ENCODE measurements at regions not wholly inside any gene's neighbourhood (a gene's known extent, or its start where the extent isn't known, plus 50 kb on each side); places are given as distances from the start of the nearest gene placed in this dataset.

GRCh38 chr3:99541181-99541580 is 97.2 kb upstream of the COL8A1 start:
- no peak for DNase-seq

- no peak for DNase-seq
Measured at GRCh38 chr3:99537416-99537815, 101.0 kb upstream of the COL8A1 start.

- no peak for DNase-seq
Measured at GRCh38 chr3:99536555-99537314, 101.7 kb upstream of the COL8A1 start.

GRCh38 chr3:99534951-99535704 is 103.3 kb upstream of the COL8A1 start:
- DNase-seq, result no peak

- DNase-seq, result no peak
Measured at GRCh38 chr3:99532246-99532645, 106.1 kb upstream of the COL8A1 start.

- no peak for DNase-seq
Measured at GRCh38 chr3:99529265-99529664, 109.1 kb upstream of the COL8A1 start.

- DNase-seq, result no peak
Measured at GRCh38 chr3:99526921-99527320, 111.5 kb upstream of the COL8A1 start.

- no peak for DNase-seq
Measured at GRCh38 chr3:99524559-99524958, 113.8 kb upstream of the COL8A1 start.

- DNase-seq, result no peak
Measured at GRCh38 chr3:99523431-99524127, 114.8 kb upstream of the COL8A1 start.

- no peak for DNase-seq
Measured at GRCh38 chr3:99522147-99522546, 116.2 kb upstream of the COL8A1 start.

- DNase-seq, result no peak
Measured at GRCh38 chr3:99521551-99521950, 116.8 kb upstream of the COL8A1 start.

- DNase-seq, result no peak
Measured at GRCh38 chr3:99520513-99520912, 117.9 kb upstream of the COL8A1 start.

GRCh38 chr3:99516936-99517335 is 121.5 kb upstream of the COL8A1 start:
- DNase-seq, result no peak

GRCh38 chr3:99515891-99516290 is 122.5 kb upstream of the COL8A1 start:
- DNase-seq, result no peak

GRCh38 chr3:99509224-99509623 is 129.2 kb upstream of the COL8A1 start:
- DNase-seq, result no peak

GRCh38 chr3:99508191-99508590 is 130.2 kb upstream of the COL8A1 start:
- DNase-seq, result no peak

GRCh38 chr3:99505646-99506269 is 132.6 kb upstream of the COL8A1 start:
- DNase-seq, result no peak

GRCh38 chr3:99505200-99505599 is 133.2 kb upstream of the COL8A1 start:
- no peak for DNase-seq

- DNase-seq, result no peak
Measured at GRCh38 chr3:99504258-99504657, 134.1 kb upstream of the COL8A1 start.

- no peak for DNase-seq
Measured at GRCh38 chr3:99503350-99503749, 135.0 kb upstream of the COL8A1 start.

- no peak for DNase-seq
Measured at GRCh38 chr3:99502871-99503270, 135.5 kb upstream of the COL8A1 start.

GRCh38 chr3:99500485-99500884 is 137.9 kb upstream of the COL8A1 start:
- DNase-seq, result no peak

All from DMS 273 treated with DMSO at 0.1 percent for 48 hours (cell line).